DND-41 (cell line): ENCODE measurements at regions not wholly inside any gene's neighbourhood (a gene's known extent, or its start where the extent isn't known, plus 50 kb on each side); places are given as distances from the start of the nearest gene placed in this dataset.

ENCODE experiments used
- ATAC-seq: fragments of 200-7000 bp; cut with Tn5 transposase; 3 replicates; pipeline ENCODE4 v1.9.1; 2021; ENCODE audit warnings: low read depth; ENCODE audit not compliant: insufficient read depth
- DNase-seq: peaks from one replicate; pipeline ENCODE4 v3.0.0-alpha.2; 2020
- H2AFZ ChIP-seq: 2 replicates; pipeline ENCODE4 v1.6.0; 2012; ENCODE audit warnings: low read depth, low read length
- H3K27ac ChIP-seq: 2 replicates; pipeline ENCODE4 v1.5.1; 2012; ENCODE audit warnings: low read length, inconsistent platforms
- H3K27me3 ChIP-seq: fragments of 200-600 bp; sonication (generic); 2 replicates; pipeline ENCODE4 v1.6.0; 2012; ENCODE audit warnings: low read length, mild to moderate bottlenecking, inconsistent platforms; ENCODE audit not compliant: insufficient read depth, poor library complexity
- H3K36me3 ChIP-seq: 2 replicates; pipeline ENCODE4 v1.5.1; 2012; ENCODE audit warnings: low read length, inconsistent platforms; ENCODE audit not compliant: insufficient read depth
- H3K4me1 ChIP-seq: 2 replicates; pipeline ENCODE4 v1.5.1; 2012; ENCODE audit warnings: mild to moderate bottlenecking, low read length; ENCODE audit not compliant: insufficient read depth
- H3K4me2 ChIP-seq: 2 replicates; pipeline ENCODE4 v1.6.0; 2012; ENCODE audit warnings: mild to moderate bottlenecking, moderate library complexity, low read length, inconsistent platforms; ENCODE audit not compliant: insufficient read depth
- H3K4me3 ChIP-seq, 2 experiments: fragments of 200-600 bp in 1 of 2; shearing (Covaris generic) in 1 of 2; 2 replicates each; pipeline ENCODE4 v1.5.1; 2012 to 2016; ENCODE audit warnings: inconsistent platforms in 2 of 2, low read length in 2 of 2, mild to moderate bottlenecking in 2 of 2, low read depth in 1 of 2, moderate library complexity in 1 of 2
- H3K79me2 ChIP-seq: 2 replicates; pipeline ENCODE4 v1.6.0; 2012; ENCODE audit warnings: low read length, inconsistent platforms; ENCODE audit not compliant: insufficient read depth
- H3K9ac ChIP-seq: 2 replicates; pipeline ENCODE4 v1.6.0; 2012; ENCODE audit warnings: low read depth, mild to moderate bottlenecking, inconsistent platforms, low read length, moderate library complexity
- H3K9me3 ChIP-seq: 2 replicates; pipeline ENCODE4 v1.5.1; 2012; ENCODE audit warnings: low read length, moderate library complexity, mild to moderate bottlenecking, inconsistent platforms; ENCODE audit not compliant: insufficient read depth, severe bottlenecking
- H4K20me1 ChIP-seq: 2 replicates; pipeline ENCODE4 v1.6.0; 2012; ENCODE audit warnings: low read length; ENCODE audit not compliant: insufficient read depth
- CTCF ChIP-seq: IDR thresholded peaks from 2 replicates; pipeline ENCODE4 v1.5.1; 2012; ENCODE audit warnings: borderline replicate concordance, low read length, moderate library complexity, mild to moderate bottlenecking; ENCODE audit not compliant: poor library complexity, severe bottlenecking; ENCODE audit errors: extremely low read depth
- EZH2 ChIP-seq: IDR thresholded peaks from 3 replicates; pipeline ENCODE4 v1.6.1; 2012; ENCODE audit warnings: borderline replicate concordance, low read depth, mild to moderate bottlenecking, moderate library complexity, low read length, inconsistent platforms; ENCODE audit not compliant: severe bottlenecking

- ATAC-seq (peak; percentile 65), DNase-seq (no peak)
- no peak overlapping the region; the same call in 1 of the 2 replicates for H3K27ac ChIP-seq
- no peaks in the 10 kb centered on the region for H3K36me3 ChIP-seq
- H3K9ac ChIP-seq: no peak overlapping the region
- TF ChIP-seq CTCF (no peak), EZH2 (no peak)
- no peaks in the 10 kb centered on the region for H3K27me3 ChIP-seq
- H3K4me3 ChIP-seq: peak overlapping the region in 1 of 2 experiments; percentile 29; a peak in 1 of 4 replicates
- H3K79me2 ChIP-seq: no peaks in the 10 kb centered on the region
- peak overlapping the region; percentile 47 for H2AFZ ChIP-seq
- H4K20me1 ChIP-seq: no peaks in the 10 kb centered on the region
- peak overlapping the region; percentile 56 for H3K4me2 ChIP-seq
- H3K4me1 ChIP-seq: peaks cover 8% of the 10 kb centered on the region; the same call in 1 of the 2 replicates
- no peaks in the 10 kb centered on the region for H3K9me3 ChIP-seq
Measured at GRCh38 chr1:95994643-95995042, 726.9 kb upstream of the PTBP2 start.

- no peaks in the 10 kb centered on the region for H3K36me3 ChIP-seq
- H2AFZ ChIP-seq: no peak overlapping the region
- H3K4me3 ChIP-seq: no peak overlapping the region
- no peak overlapping the region for H3K4me2 ChIP-seq
- no peak overlapping the region for H3K27ac ChIP-seq
- ATAC-seq: no peak
- no peaks in the 10 kb centered on the region for H3K4me1 ChIP-seq
- H3K79me2 ChIP-seq: no peaks in the 10 kb centered on the region
- DNase-seq: no peak
- no peak for TF ChIP-seq CTCF
- TF ChIP-seq EZH2: no peak
- H4K20me1 ChIP-seq: no peaks in the 10 kb centered on the region
- no peaks in the 10 kb centered on the region for H3K9me3 ChIP-seq
- H3K9ac ChIP-seq: no peak overlapping the region
- no peaks in the 10 kb centered on the region for H3K27me3 ChIP-seq
Measured at GRCh38 chr1:96002201-96002600, 719.4 kb upstream of the PTBP2 start.

- Histone ChIP-seq H3K4me3 (no peak overlapping the region), H4K20me1 (no peaks in the 10 kb centered on the region), H3K9me3 (no peaks in the 10 kb centered on the region), H3K36me3 (no peaks in the 10 kb centered on the region), H3K4me1 (no peaks in the 10 kb centered on the region), H3K79me2 (no peaks in the 10 kb centered on the region), H2AFZ (no peak overlapping the region), H3K4me2 (no peak overlapping the region), H3K27ac (no peak overlapping the region), H3K9ac (no peak overlapping the region), H3K27me3 (no peaks in the 10 kb centered on the region)
- DNase-seq (no peak), ATAC-seq (no peak)
- TF ChIP-seq CTCF (no peak), EZH2 (no peak)
Measured at GRCh38 chr1:96002969-96003964, 718.3 kb upstream of the PTBP2 start.
